Erythroblast (primary cell): ENCODE measurements at regions not wholly inside any gene's neighbourhood (a gene's known extent, or its start where the extent isn't known, plus 50 kb on each side); places are given as distances from the start of the nearest gene placed in this dataset.

Experiments
- GATA1 ChIP-seq: IDR thresholded peaks from 2 replicates; pipeline ENCODE4 v1.6.1; 2011; ENCODE audit warnings: low read depth, mild to moderate bottlenecking, control low read depth, low read length, moderate library complexity
- POLR2A ChIP-seq: IDR thresholded peaks from 2 replicates; pipeline ENCODE4 v1.6.1; 2011; ENCODE audit warnings: mild to moderate bottlenecking, low read length

DNA sequence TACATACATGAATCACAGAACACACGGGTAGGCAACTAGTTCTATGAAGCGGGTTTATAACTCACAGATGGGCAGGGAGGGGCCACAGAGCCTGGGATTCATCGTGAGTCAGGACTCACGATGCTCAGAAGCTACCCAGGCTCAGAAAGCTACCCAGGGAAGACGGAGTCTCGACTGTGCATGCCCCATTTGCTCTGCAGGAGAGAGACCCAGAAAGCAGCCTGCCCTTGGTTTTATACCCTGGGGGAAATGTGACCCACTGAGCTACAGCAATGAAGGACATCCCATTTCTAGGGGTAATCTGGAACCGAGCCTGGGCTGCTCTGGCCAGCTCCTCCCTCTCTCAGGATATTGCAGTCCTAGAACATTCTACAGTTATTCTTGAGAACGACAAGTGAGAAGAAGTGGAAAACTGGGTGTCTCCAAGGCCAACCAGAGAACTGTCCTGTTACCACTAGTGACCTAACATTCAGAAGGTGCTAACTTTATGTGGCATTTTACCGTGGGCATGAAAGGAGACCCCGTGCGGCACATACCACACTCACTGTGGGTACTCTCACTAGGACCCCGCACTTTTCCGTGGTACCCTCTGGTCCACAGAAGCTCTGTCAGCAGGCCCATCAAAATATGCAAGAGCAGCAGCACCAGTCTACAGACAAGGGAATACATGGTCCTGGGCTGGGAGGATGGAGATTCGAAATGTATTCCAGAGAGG, 201.9 kb upstream of the PMEPA1 start:
- TF ChIP-seq POLR2A = no peak
- TF ChIP-seq GATA1 = no peak
